SU-DHL-6 (cell line): ENCODE measurements at regions not wholly inside any gene's neighbourhood (a gene's known extent, or its start where the extent isn't known, plus 50 kb on each side); places are given as distances from the start of the nearest gene placed in this dataset.
A peak's percentile ranks its signal among the peaks of the same experiment; 100 is the strongest.

ENCODE experiments used
- H2AFZ ChIP-seq: fragments of 200-600 bp; sonication (generic); 2 replicates; pipeline ENCODE4 v1.6.1; 2014; ENCODE audit warnings: low read depth, mild to moderate bottlenecking, moderate library complexity, mixed read lengths, antibody characterized with exemption, low read length; ENCODE audit not compliant: severe bottlenecking
- H3F3A ChIP-seq: fragments of 200-600 bp; shearing (Covaris generic); 2 replicates; pipeline ENCODE4 v1.6.0; 2016; ENCODE audit warnings: antibody characterized with exemption, mild to moderate bottlenecking; ENCODE audit not compliant: insufficient read depth
- H3K27ac ChIP-seq: fragments of 200-600 bp; sonication (generic); 2 replicates; pipeline ENCODE4 v1.5.1; 2016; ENCODE audit warnings: low read depth, mild to moderate bottlenecking, low read length, moderate library complexity, mixed read lengths
- H3K27me3 ChIP-seq: fragments of 200-600 bp; sonication (generic), shearing (Covaris generic); 2 replicates; pipeline ENCODE4 v1.6.0; 2014; ENCODE audit warnings: mild to moderate bottlenecking, low read length
- H3K36me3 ChIP-seq: fragments of 200-600 bp; sonication (generic); 2 replicates; pipeline ENCODE4 v1.6.1; 2014; ENCODE audit warnings: mild to moderate bottlenecking, low read length, mixed read lengths
- H3K4me2 ChIP-seq: fragments of 300-600, 200-600 bp; shearing (Covaris generic), sonication (generic); 2 replicates; pipeline ENCODE4 v1.6.0; 2014; ENCODE audit warnings: low read length, low read depth, mild to moderate bottlenecking; ENCODE audit not compliant: poor library complexity, severe bottlenecking
- H3K4me3 ChIP-seq: fragments of 200-600 bp; sonication (generic); 2 replicates; pipeline ENCODE4 v1.5.1; 2014; ENCODE audit warnings: antibody characterized with exemption, low read length, mild to moderate bottlenecking, mixed read lengths; ENCODE audit not compliant: insufficient read depth, poor library complexity, severe bottlenecking
- H3K79me2 ChIP-seq: fragments of 200-600 bp; sonication (generic); 2 replicates; pipeline ENCODE4 v1.6.1; 2014; ENCODE audit warnings: mild to moderate bottlenecking, low read length, moderate library complexity; ENCODE audit not compliant: insufficient read depth
- H3K9ac ChIP-seq: fragments of 200-600 bp; sonication (generic); 2 replicates; pipeline ENCODE4 v1.7.0; 2014; ENCODE audit warnings: mild to moderate bottlenecking, low read length
- H3K9me2 ChIP-seq: fragments of 200-600 bp; sonication (generic); replicated peaks from 2 replicates; pipeline ENCODE4 v1.6.1; 2014; ENCODE audit warnings: low read length; ENCODE audit not compliant: insufficient read depth
- H3K9me3 ChIP-seq: fragments of 200-600 bp; sonication (generic); 2 replicates; pipeline ENCODE4 v1.6.1; 2014; ENCODE audit warnings: low read length, mixed read lengths; ENCODE audit not compliant: insufficient read depth
- H4K20me1 ChIP-seq: fragments of 200-600 bp; sonication (generic); 2 replicates; pipeline ENCODE4 v1.6.1; 2014; ENCODE audit warnings: low read depth, mild to moderate bottlenecking, antibody characterized with exemption, low read length, moderate library complexity, mixed read lengths
- CTCF ChIP-seq: fragments of 200-600 bp; sonication (generic); IDR thresholded peaks from one replicate; pipeline ENCODE4 v1.5.1; 2017; ENCODE audit warnings: antibody characterized with exemption, mild to moderate bottlenecking, low read length, moderate library complexity; ENCODE audit not compliant: insufficient read depth, poor library complexity, severe bottlenecking
- EZH2phosphoT487 ChIP-seq: fragments of 200-600 bp; sonication (generic), shearing (Covaris generic); conservative IDR thresholded peaks from 2 replicates; pipeline ENCODE4 v1.6.1; 2018; ENCODE audit warnings: mild to moderate bottlenecking, antibody characterized with exemption, low read length, moderate library complexity, mixed read lengths

GRCh38 chr6:50123688-50124087, 74.0 kb upstream of the DEFB112 start:
- Histone ChIP-seq H3K9me2 (no peaks in the 10 kb centered on the region), H3K9ac (no peak overlapping the region), H4K20me1 (0 out of 2 replicates have a peak, but pooled peaks cover 3% of the 10 kb centered on the region), H3K27ac (no peak overlapping the region), H3K4me2 (no peak overlapping the region), H3K9me3 (no peaks in the 10 kb centered on the region), H3F3A (no peaks in the 10 kb centered on the region), H2AFZ (no peak overlapping the region), H3K79me2 (no peaks in the 10 kb centered on the region), H3K36me3 (no peaks in the 10 kb centered on the region), H3K27me3 (no peaks in the 10 kb centered on the region), H3K4me3 (no peak overlapping the region)
- TF ChIP-seq CTCF (no peak), EZH2phosphoT487 (no peak)

- H2AFZ ChIP-seq: no peak overlapping the region
- H3K27me3 ChIP-seq: no peaks in the 10 kb centered on the region
- H3K4me2 ChIP-seq: no peak overlapping the region
- H3K79me2 ChIP-seq: no peaks in the 10 kb centered on the region
- H3K9ac ChIP-seq: no peak overlapping the region
- no peak overlapping the region for H3K4me3 ChIP-seq
- H4K20me1 ChIP-seq: 0 out of 2 replicates have a peak, but pooled peaks cover 3% of the 10 kb centered on the region
- H3K36me3 ChIP-seq: no peaks in the 10 kb centered on the region
- H3K27ac ChIP-seq: no peak overlapping the region
- TF ChIP-seq EZH2phosphoT487 (no peak), CTCF (no peak)
- no peaks in the 10 kb centered on the region for H3F3A ChIP-seq
- H3K9me2 ChIP-seq: no peaks in the 10 kb centered on the region
- no peaks in the 10 kb centered on the region for H3K9me3 ChIP-seq
These were observed 74.8 kb upstream of the DEFB112 start for GRCh38 chr6:50124572-50124971.

- TF ChIP-seq EZH2phosphoT487 (no peak), CTCF (peak; percentile 37)
- Histone ChIP-seq H3F3A (no peaks in the 10 kb centered on the region), H3K27me3 (no peaks in the 10 kb centered on the region), H3K27ac (no peak overlapping the region), H3K4me3 (no peak overlapping the region), H2AFZ (no peak overlapping the region), H3K9ac (no peak overlapping the region), H4K20me1 (peaks cover 9% of the 10 kb centered on the region; the same call in 1 of the 2 replicates), H3K4me2 (no peak overlapping the region), H3K36me3 (no peaks in the 10 kb centered on the region), H3K79me2 (no peaks in the 10 kb centered on the region), H3K9me2 (no peaks in the 10 kb centered on the region), H3K9me3 (no peaks in the 10 kb centered on the region)
These were observed 78.8 kb upstream of the DEFB112 start for GRCh38 chr6:50128420-50129005.
